GM12891 (cell line): ENCODE measurements at regions not wholly inside any gene's neighbourhood (a gene's known extent, or its start where the extent isn't known, plus 50 kb on each side); places are given as distances from the start of the nearest gene placed in this dataset.

Experiments
- PAX5 ChIP-seq: IDR thresholded peaks from 2 replicates; pipeline ENCODE4 v1.6.1; 2011; ENCODE audit warnings: low read length, moderate library complexity, mild to moderate bottlenecking; ENCODE audit not compliant: insufficient read depth, severe bottlenecking
- POLR2A ChIP-seq: IDR thresholded peaks from 2 replicates; pipeline ENCODE4 v1.6.1; 2011; ENCODE audit warnings: low read depth, low read length, control low read depth
- POLR2AphosphoS5 ChIP-seq: IDR thresholded peaks from 2 replicates; pipeline ENCODE4 v1.6.1; 2011; ENCODE audit warnings: low read depth, low read length, control low read depth
- POU2F2 ChIP-seq: IDR thresholded peaks from 2 replicates; pipeline ENCODE4 v1.6.1; 2011; ENCODE audit warnings: low read depth, mild to moderate bottlenecking, control low read depth, low read length, moderate library complexity
- SPI1 ChIP-seq: IDR thresholded peaks from 2 replicates; pipeline ENCODE4 v1.6.1; 2011; ENCODE audit warnings: low read depth, low read length, control low read depth
- TAF1 ChIP-seq: IDR thresholded peaks from 2 replicates; pipeline ENCODE4 v1.6.1; 2011; ENCODE audit warnings: low read depth, low read length, control low read depth

DNA sequence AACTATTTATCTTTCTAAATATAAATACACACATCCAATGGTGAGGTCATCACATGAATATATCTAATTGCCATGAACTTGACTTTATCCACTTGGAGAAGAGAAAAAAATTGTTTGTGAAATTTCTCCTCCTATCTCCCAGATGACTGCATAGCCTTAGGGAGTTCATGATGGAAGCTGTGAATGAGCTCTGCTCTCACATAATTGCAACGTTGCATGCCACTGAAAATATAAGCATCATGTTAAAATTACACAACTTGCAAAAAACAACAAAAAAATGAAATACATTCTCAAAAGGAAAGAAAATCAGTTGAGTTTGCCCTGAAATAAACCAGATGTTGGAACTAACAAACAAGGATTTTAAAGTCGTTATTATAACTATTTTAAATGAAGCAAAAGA, 50.6 kb upstream of the OSR1 start:
- TF ChIP-seq POLR2AphosphoS5 = no peak
- no peak for TF ChIP-seq POLR2A
- TF ChIP-seq TAF1 = no peak
- no peak for TF ChIP-seq SPI1
- TF ChIP-seq PAX5 = no peak
- no peak for TF ChIP-seq POU2F2
